MM.1S (cell line): ENCODE measurements at regions not wholly inside any gene's neighbourhood (a gene's known extent, or its start where the extent isn't known, plus 50 kb on each side); places are given as distances from the start of the nearest gene placed in this dataset.
"Not testable (repeated sequence)": the region's sequence is repeated elsewhere in the genome, so short reads cannot be mapped to it uniquely, and the experiment has no call there.

ENCODE experiments used
- DNase-seq: peaks from one replicate; pipeline ENCODE4 v3.0.0-alpha.2; 2015
- H2AFZ ChIP-seq: fragments of 300-600 bp; sonication (generic); 2 replicates; pipeline ENCODE4 v1.6.0; 2016; ENCODE audit warnings: antibody characterized with exemption, low read length
- H3F3A ChIP-seq: fragments of 300-600 bp; sonication (generic); 2 replicates; pipeline ENCODE4 v1.6.1; 2016; ENCODE audit warnings: mild to moderate bottlenecking, antibody characterized with exemption, low read length, moderate library complexity, mixed read lengths; ENCODE audit not compliant: insufficient read depth
- H3K27ac ChIP-seq: fragments of 300-600 bp; sonication (generic); 2 replicates; pipeline ENCODE4 v1.5.1; 2016; ENCODE audit warnings: mild to moderate bottlenecking, low read length
- H3K27me3 ChIP-seq: fragments of 300-600 bp; sonication (generic); replicated peaks from 2 replicates; pipeline ENCODE4 v1.6.0; 2016; ENCODE audit warnings: low read length; ENCODE audit not compliant: insufficient read depth
- H3K36me3 ChIP-seq: fragments of 300-600 bp; sonication (generic); replicated peaks from 2 replicates; pipeline ENCODE4 v1.6.1; 2016; ENCODE audit warnings: mild to moderate bottlenecking, low read length, mixed read lengths; ENCODE audit not compliant: insufficient read depth
- H3K4me1 ChIP-seq: fragments of 300-600 bp; sonication (generic); 2 replicates; pipeline ENCODE4 v1.6.1; 2016; ENCODE audit warnings: low read length, mixed read lengths
- H3K4me2 ChIP-seq: fragments of 300-600 bp; sonication (generic); 2 replicates; pipeline ENCODE4 v1.6.0; 2016; ENCODE audit warnings: low read depth, low read length
- H3K4me3 ChIP-seq: fragments of 300-600 bp; sonication (generic); 2 replicates; pipeline ENCODE4 v1.5.1; 2016; ENCODE audit warnings: low read length, mixed read lengths
- H3K79me2 ChIP-seq: fragments of 300-600 bp; sonication (generic); 2 replicates; pipeline ENCODE4 v1.6.1; 2016; ENCODE audit warnings: mixed run types, low read length, mixed read lengths
- H3K9ac ChIP-seq: fragments of 300-600 bp; sonication (generic); 2 replicates; pipeline ENCODE4 v1.6.1; 2016; ENCODE audit warnings: low read length, mixed read lengths
- H3K9me2 ChIP-seq: fragments of 300-600 bp; sonication (generic); replicated peaks from 2 replicates; pipeline ENCODE4 v1.6.1; 2016; ENCODE audit warnings: mild to moderate bottlenecking, low read length, mixed read lengths; ENCODE audit not compliant: insufficient read depth
- H3K9me3 ChIP-seq: fragments of 300-600 bp; sonication (generic); replicated peaks from 2 replicates; pipeline ENCODE4 v1.6.1; 2016; ENCODE audit warnings: mild to moderate bottlenecking, low read length, mixed read lengths; ENCODE audit not compliant: insufficient read depth
- H4K20me1 ChIP-seq: fragments of 300-600 bp; sonication (generic); 2 replicates; pipeline ENCODE4 v1.6.1; 2016; ENCODE audit warnings: mild to moderate bottlenecking, low read length, moderate library complexity, mixed read lengths; ENCODE audit not compliant: insufficient read depth
- EZH2 ChIP-seq: fragments of 300-600 bp; sonication (generic); optimal IDR thresholded peaks from 2 replicates; pipeline ENCODE3; 2017; ENCODE audit warnings: low read depth, mild to moderate bottlenecking, antibody characterized with exemption, low read length, mixed read lengths
- EZH2phosphoT487 ChIP-seq: fragments of 300-600 bp; sonication (generic); IDR thresholded peaks from 2 replicates; pipeline ENCODE4 v1.6.1; 2018; ENCODE audit warnings: antibody characterized with exemption, low read length
- TF ChIP-seq, protein P1 (sequence below): fragments of 300-600 bp; sonication (generic); IDR thresholded peaks from 2 replicates; pipeline ENCODE4 v1.5.1; 2016; ENCODE audit warnings: antibody characterized with exemption, low read length, mixed read lengths

DNA sequence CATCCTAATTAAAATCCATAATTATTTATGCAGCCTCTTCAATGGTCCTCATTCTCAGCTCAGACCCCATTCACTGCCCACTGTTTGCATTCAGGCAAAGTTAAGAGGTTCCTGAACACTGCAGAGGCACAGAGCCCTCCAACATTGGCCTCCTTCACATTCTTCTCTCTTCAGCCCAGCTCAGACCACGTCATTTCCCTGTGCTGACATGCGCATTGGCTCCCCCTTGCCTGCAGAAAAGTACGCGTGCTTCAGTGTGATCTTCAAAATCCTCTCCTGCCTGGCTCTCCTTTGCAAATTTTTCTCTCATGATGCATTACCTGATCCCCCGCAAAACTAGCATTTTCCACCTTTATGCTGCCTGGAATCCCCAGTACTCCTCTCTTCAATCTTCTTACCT, 552.3 kb downstream of the NTRK3 start:
- H3K4me3 ChIP-seq, result no peak overlapping the region
- no peak overlapping the region for H2AFZ ChIP-seq

GRCh38 chr15:87703327-87704111, 553.0 kb downstream of the NTRK3 start:
- no peak overlapping the region for H3K9ac ChIP-seq
- no peaks in the 10 kb centered on the region for H3K9me2 ChIP-seq
- H4K20me1 ChIP-seq, result no peaks in the 10 kb centered on the region
- H3F3A ChIP-seq, result no peaks in the 10 kb centered on the region
- H3K36me3 ChIP-seq, result no peaks in the 10 kb centered on the region
- H3K4me3 ChIP-seq, result no peak overlapping the region
- no peak for TF ChIP-seq EZH2
- TF ChIP-seq, protein P1, sequence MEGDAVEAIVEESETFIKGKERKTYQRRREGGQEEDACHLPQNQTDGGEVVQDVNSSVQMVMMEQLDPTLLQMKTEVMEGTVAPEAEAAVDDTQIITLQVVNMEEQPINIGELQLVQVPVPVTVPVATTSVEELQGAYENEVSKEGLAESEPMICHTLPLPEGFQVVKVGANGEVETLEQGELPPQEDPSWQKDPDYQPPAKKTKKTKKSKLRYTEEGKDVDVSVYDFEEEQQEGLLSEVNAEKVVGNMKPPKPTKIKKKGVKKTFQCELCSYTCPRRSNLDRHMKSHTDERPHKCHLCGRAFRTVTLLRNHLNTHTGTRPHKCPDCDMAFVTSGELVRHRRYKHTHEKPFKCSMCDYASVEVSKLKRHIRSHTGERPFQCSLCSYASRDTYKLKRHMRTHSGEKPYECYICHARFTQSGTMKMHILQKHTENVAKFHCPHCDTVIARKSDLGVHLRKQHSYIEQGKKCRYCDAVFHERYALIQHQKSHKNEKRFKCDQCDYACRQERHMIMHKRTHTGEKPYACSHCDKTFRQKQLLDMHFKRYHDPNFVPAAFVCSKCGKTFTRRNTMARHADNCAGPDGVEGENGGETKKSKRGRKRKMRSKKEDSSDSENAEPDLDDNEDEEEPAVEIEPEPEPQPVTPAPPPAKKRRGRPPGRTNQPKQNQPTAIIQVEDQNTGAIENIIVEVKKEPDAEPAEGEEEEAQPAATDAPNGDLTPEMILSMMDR, result no peak
- TF ChIP-seq EZH2phosphoT487, result no peak
- H3K4me1 ChIP-seq, result no peaks in the 10 kb centered on the region
- DNase-seq, result no peak
- no peak overlapping the region for H3K27ac ChIP-seq
- no peaks in the 10 kb centered on the region for H3K27me3 ChIP-seq
- no peaks in the 10 kb centered on the region for H3K9me3 ChIP-seq
- no peak overlapping the region for H2AFZ ChIP-seq
- H3K79me2 ChIP-seq, result no peaks in the 10 kb centered on the region
- no peak overlapping the region for H3K4me2 ChIP-seq

More for the DNA sequence above, 552.3 kb downstream of the NTRK3 start:
- Histone ChIP-seq H3K4me2 (no peak overlapping the region), H3K36me3 (no peaks in the 10 kb centered on the region), H3K79me2 (no peaks in the 10 kb centered on the region), H3K4me1 (no peaks in the 10 kb centered on the region), H4K20me1 (no peaks in the 10 kb centered on the region), H3K9ac (no peak overlapping the region), H3K9me3 (no peaks in the 10 kb centered on the region), H3K27me3 (no peaks in the 10 kb centered on the region), H3F3A (no peaks in the 10 kb centered on the region), H3K27ac (no peak overlapping the region), H3K9me2 (no peaks in the 10 kb centered on the region)
- no peak for TF ChIP-seq EZH2
- TF ChIP-seq, protein P1, result no peak
- TF ChIP-seq EZH2phosphoT487, result no peak
- DNase-seq, result no peak

- Histone ChIP-seq H3K4me1 (no peaks in the 10 kb centered on the region), H3K9me3 (no peaks in the 10 kb centered on the region), H4K20me1 (no peaks in the 10 kb centered on the region), H3K27ac (no peak overlapping the region), H3K79me2 (no peaks in the 10 kb centered on the region), H3K9me2 (no peaks in the 10 kb centered on the region), H3K4me3 (no peak overlapping the region), H3K36me3 (no peaks in the 10 kb centered on the region), H3K9ac (no peak overlapping the region), H3K27me3 (no peaks in the 10 kb centered on the region), H3F3A (no peaks in the 10 kb centered on the region), H2AFZ (no peak overlapping the region), H3K4me2 (no peak overlapping the region)
- TF ChIP-seq EZH2 (no peak), EZH2phosphoT487 (no peak)
- TF ChIP-seq, protein P1, result no peak
- DNase-seq, result no peak
Measured at GRCh38 chr15:87702270-87702669, 554.3 kb downstream of the NTRK3 start.

DNA sequence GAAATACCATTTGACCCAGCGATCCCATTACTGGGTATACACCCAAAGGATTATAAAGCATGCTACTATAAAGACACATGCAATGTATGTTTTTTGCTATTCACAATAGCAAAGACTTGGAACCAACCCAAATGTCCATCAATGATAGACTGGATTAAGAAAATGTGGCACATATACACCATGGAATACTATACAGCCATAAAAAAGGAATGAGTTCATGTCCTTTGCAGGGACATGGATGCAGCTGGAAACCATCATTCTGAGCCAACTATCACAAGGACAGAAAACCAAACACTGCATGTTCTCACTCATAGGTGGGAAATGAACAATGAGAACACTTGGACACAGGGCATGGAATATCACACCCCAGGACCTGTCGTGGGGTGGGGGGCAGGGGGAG, 558.1 kb downstream of the NTRK3 start:
- H3K9me3 ChIP-seq, H4K20me1 ChIP-seq, H3K79me2 ChIP-seq, H3K9ac ChIP-seq, H3K36me3 ChIP-seq, DNase-seq, H3K4me3 ChIP-seq, H2AFZ ChIP-seq, H3K9me2 ChIP-seq, H3K27me3 ChIP-seq, H3F3A ChIP-seq, H3K4me2 ChIP-seq, H3K27ac ChIP-seq, H3K4me1 ChIP-seq: not testable (repeated sequence)
